ENCODE measurements at regions not wholly inside any gene's neighbourhood (a gene's known extent, or its start where the extent isn't known, plus 50 kb on each side); places are given as distances from the start of the nearest gene placed in this dataset.

DNA sequence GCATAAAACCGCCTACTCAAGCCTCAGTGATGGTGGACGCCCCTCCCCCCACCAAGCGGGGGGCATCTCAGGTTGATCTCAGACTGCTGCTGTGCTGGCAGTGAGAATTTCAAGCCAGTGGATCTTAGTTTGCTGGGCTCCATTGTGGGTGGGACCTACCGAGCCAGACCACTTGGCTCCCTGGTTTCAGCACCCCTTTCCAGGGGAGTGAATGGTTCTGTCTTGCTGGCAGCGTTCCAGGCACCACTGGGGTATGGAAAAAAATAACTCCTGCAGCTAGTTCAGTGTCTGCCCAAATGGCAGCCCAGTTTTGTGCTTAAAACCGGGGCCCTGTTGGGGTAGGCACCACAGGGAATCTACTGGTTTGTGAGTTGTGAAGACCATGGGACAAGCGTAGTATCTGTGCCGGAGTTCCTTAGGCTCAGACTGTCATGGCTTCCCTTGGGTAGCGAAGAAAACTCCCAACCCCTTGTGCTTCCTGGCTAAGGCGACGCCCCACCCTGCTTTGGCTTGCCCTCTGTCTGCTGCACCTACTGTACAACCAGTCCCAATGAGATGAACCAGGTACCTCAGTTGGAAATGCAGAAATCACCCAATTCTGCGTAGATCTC is 1334.5 kb upstream of the ADGRB3 start:
- DNase-seq = no peak

DNA sequence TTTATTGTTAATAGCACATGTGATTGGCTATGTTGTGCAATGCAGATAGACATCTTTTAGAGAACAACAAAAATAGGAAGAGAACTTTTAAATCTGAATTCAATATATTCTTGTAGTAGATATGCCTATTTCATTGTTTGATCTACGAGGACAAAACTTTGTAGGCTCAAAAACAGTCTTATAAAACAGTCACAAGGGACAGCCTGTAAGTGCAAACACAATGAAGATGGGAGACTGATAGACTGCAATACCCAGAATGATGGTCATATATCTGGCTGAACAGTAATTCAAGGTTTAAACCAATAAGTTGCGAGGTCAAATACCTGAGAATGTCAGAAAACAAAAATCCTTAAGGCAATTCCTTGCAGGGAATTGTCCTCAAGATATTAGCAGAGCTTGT is 1342.9 kb upstream of the ADGRB3 start:
- DNase-seq = no peak

DNA sequence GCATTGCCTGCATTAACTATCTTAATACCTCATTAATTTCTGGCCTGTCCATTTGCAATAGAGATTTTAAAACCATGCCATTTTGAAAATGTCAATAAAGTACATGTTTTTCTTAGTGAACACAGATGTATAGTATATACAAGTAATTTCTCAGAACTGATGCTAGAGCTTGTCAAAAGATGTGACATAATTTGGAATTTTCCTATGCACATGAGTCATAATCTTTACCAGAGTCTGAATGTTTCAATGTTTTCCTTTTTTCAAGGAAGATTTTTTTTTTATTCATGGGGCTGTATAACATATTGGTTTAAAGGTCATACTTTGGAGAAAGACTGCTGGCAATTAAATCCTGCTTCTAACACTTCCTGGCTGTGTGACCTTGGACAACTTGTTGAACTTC is 1347.5 kb upstream of the ADGRB3 start:
- DNase-seq = no peak

DNA sequence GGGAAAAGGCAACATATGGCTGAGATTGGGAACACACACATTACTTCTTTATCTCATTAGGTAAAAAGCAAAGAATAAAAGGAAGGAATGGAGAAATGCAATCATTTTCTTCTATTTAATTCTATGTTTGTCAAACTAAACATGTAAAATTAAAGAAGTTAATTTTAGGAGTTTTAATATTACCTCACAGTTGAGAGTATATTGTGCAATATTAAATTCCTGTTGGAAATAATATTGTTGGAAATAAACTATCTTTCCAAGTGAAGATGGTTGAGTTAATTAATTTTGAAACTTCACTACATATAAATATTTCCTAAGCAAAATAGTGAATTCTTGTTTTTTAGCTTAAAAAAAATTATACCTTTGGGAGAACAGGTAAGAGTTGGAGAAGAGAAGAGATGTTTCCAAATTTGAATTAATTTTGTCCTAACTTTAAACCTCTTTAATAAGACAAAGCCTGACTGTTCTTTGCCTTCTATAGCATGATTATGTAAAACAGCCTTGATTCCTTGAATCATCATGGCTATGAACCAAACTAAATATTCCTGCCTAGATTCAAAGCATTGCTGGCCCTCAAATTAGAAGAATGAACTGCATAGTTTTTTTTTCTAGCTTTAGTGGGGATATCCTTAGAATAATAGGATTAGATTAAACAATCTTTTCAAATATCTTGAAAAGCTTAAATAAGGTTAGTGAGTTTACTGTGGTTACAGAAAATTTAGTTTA is 1349.1 kb upstream of the ADGRB3 start:
- DNase-seq = no peak

DNA sequence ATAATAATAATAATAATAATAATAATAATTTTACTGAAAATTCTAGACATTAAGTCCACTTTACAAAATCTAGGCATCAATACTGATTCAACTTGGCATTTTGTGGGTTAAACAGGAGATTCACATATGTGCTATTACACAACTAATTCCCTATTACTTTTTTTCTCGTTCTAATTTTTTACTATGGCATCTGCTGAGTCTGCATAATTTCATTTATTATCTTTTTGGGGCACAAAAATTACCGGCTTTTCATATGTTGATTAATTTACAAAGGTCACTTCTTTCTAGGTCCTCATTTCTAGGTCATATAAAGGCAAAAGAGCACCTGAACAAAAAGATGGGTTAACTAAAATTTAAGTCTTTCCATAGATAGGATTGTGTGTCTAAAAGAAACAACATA is 1357.8 kb upstream of the ADGRB3 start:
- DNase-seq = no peak

DNA sequence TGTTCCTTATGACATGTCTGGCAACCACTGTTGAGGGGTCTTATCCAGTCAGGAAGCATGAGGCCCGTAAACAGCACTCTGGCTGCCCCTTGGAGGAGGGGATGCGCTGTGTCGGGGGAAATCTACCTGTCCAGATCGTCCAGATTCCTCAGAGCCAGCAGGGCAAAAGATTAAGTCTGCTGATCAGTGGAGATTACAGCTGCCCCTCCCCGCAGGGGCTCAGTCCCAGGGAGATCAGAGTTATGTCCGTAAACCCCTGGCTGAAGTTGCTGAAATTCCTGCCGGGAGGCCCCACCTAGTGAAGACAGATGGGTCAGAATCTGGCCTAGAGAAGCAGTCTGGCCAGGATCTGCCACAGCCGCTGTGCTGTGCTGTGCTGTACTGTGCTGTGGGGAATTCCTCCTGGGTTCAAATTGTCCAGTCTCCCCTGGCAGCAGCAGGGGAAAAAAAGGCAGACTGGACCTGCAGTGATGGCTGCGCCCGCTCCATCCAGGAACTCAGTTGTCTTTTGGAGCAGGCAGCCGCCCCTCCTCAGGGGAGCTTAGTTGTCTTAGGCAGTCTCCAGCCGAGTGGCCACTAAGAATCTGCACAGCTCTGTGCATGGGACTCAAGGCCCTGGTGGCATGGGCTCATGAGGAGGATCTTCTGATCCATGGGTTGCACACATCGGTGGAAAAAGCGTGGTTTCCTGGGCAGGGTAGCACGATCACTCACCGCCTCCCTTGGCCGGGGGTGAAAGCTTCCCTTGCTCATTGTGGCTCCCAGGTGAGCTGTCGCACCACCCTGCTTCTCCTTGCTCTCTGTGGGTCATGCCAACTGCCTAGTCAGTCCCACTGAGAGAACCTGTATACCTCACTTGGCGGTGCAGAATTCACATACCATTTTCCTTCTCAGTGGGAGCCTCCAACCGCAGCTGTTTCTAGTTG is 1368.8 kb upstream of the ADGRB3 start:
- no peak for DNase-seq

DNA sequence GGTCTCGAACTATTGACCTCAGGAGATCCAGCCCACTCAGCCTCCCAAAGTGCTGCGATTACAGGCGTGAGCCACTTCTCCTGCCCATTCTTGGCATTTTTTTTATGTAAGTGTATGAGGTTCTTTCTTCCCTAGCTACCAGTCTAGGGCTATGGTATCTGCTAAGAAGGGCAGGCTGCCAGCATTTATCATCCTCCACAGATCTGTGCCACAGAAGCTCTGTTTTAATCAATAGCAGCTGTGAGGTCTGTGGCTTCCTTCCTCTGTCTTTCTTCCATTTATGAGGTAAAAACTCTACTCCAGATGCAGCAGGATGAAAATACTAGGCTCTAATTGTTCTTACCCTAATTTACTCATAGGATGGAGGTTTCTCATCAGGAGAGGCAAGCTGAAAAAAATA is 1382.4 kb upstream of the ADGRB3 start:
- DNase-seq = no peak

DNA sequence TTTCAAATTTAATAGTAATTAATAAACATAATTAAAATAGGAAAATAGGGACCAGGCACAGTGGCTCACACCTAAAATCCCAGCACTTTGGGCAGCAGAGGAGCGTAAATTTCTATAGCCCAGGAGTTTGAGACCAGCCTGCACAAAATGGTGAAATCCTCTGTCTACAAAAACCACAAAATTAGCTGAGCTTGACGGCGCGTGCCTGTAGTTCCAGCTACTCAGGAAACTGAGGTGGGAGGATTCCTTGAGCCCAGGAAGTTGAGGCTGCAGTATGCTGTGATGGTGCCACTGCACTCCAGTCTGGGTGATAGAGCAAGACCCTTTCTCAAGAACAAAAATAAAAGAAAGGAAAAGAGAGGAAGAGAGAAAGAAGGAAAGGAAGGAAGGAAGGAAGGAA is 1387.0 kb upstream of the ADGRB3 start:
- no peak for DNase-seq

DNA sequence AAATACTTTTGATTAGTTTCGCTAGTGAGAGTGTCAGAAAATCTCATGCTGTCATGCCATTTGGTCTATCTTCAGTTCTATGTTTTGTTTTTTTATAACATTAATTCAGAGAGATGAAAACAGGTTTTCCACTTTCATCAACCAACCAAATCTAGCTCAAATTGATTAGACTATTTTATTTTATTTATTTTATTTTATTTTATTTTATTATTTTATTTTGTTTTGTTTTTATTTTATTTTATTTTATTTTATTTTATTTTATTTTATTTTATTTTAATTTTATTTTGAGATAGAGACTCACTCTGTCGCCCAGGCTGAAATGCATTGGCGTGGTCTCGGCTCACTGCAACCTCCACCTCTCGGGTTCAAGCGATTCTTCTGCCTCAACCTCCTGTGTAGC is 1391.0 kb upstream of the ADGRB3 start:
- DNase-seq = no peak

DNA sequence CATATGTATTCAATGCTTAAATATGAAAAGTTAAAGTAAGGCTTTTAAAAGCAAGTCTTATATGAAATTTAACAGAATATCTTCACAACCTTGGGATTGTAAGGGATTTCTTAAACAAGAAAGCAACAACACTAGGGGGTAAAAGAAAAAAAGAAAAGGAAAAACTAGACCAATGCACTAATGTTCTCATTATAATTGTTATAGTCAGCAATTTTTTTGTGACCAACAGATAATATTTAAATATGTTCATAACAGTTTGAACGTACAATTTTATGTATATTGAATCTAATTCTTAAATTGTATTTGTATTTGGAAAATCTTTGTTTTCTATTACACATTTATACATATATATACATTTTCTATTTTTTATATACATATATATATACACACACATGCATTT is 1397.8 kb upstream of the ADGRB3 start:
- no peak for DNase-seq

DNA sequence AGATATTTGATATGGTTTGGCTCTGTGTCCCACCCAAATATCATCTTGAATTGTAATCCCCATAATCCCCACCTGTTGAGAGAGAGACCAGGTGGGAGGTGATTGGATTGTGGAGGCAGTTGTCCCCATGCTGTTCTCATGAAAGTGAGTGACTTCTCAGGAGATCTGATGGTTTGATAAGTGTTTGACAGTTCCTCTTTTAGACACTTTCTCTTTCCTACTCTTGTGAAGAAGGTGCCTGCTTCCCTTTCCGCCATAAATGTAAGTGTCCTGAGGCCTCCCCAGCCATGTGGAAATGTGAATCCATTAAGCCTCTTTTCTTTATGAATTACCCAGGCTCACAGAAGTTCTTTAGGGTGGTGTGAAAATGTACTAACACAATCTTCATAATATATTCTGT is 1404.0 kb upstream of the ADGRB3 start:
- DNase-seq = no peak

DNA sequence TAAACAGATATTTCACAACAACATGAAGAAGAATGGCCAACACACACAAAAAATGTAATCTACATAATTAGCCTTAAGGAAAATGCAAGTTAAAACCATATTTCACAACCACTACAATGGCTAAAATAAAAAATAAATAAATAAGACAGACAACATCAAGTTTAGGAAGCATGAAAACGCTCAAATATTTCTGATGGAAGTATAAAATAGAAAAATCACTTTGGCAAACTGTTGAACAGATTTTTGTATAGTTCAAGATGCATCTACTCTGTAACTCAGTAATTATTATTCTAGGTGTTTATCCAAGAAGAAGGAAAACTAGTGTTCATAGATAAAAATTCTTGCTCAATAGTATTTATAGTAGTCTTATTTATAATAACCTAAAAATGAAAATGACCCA is 1410.1 kb upstream of the ADGRB3 start:
- DNase-seq = no peak

DNA sequence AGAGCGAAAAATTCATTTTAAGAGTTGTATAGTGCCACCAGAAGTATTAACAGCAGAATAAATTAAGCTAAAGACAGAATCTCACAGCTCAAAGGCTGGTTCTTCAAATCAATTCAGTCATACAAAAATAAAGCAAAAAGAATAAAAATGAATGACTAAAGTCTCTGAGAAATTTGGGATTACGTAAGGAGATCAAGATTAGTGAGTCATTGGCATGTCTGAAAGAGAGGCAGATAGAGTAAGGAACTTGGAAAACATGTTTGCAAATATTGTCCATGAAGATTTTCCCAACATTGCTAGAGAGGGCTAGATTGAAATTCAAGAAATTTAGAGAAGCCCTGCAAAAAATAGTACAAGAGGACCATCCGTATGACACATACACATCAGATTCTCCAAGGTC is 1413.9 kb upstream of the ADGRB3 start:
- no peak for DNase-seq

DNA sequence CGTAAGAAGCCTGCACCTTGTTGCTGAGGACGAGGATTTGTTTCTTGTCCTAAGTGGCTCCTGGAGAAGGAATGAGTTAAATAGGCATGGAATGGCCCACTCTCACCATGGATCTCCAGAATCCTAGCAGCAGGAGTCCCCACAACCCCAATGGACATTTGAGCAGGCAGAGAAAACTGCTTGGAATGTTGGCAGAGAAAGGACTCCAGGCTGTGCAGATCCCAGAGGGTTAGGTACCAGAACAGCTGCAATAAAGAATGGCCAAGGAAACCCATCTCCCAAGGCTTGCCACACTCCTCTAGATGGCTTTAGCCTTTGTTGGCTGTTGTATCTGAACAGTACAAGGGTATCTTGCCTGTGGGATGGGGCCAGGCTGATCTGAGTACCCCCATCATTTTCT is 1415.7 kb upstream of the ADGRB3 start:
- DNase-seq = no peak

DNA sequence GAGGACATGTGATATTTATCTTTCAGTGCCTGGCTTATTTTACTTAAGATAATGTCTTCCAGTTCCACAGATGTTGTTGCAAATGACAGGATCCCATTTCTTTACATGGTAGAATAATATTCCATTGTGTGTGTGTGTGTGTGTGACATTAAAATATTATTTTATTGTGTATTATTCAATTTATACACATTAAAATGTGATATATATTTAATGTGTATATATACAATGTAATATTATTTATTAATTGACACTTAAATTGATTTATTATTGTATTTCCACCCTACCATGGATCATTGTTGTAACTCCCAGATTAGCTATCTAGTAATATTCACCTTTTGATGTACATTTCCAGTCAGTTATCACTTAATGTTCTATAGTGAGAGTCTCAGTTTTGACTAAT is 1422.5 kb upstream of the ADGRB3 start:
- no peak for DNase-seq

DNA sequence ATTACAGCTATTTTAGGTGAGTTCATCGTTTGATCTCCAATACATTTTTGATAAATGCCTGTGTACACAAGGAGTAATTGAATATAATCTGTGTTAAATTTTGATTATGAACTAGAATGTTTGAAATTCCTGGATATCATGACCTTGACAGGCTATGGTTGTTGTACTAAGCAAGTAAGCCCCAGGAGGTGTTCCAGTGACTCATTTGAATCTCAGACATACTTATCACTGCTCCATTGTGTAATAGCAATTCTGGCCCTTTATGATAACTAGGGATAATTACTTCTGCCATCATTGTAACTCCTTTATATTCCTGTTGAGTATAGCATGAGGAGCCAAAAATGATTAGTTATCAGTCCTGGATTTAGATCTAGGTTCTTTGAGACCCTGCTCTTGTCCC is 1424.6 kb upstream of the ADGRB3 start:
- no peak for DNase-seq

DNA sequence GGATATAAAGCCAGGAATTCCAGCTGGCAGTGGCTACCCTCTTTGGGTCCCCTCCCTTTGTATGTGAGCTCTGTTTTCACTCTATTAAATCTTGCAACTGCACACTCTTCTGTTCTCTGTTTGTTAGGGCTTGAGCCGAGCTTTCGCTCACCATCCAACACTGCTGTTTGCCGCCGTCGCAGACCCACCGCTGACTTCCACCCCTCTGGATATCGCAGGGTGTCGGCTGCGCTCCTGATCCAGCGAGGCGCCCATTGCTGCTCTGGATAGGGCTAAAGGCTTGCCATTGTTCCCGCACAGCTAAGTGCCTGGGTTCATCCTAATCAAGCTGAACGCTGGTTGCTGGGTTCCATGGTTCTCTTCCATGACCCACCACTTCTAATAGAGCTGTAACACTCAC is 1433.5 kb upstream of the ADGRB3 start:
- no peak for DNase-seq

DNA sequence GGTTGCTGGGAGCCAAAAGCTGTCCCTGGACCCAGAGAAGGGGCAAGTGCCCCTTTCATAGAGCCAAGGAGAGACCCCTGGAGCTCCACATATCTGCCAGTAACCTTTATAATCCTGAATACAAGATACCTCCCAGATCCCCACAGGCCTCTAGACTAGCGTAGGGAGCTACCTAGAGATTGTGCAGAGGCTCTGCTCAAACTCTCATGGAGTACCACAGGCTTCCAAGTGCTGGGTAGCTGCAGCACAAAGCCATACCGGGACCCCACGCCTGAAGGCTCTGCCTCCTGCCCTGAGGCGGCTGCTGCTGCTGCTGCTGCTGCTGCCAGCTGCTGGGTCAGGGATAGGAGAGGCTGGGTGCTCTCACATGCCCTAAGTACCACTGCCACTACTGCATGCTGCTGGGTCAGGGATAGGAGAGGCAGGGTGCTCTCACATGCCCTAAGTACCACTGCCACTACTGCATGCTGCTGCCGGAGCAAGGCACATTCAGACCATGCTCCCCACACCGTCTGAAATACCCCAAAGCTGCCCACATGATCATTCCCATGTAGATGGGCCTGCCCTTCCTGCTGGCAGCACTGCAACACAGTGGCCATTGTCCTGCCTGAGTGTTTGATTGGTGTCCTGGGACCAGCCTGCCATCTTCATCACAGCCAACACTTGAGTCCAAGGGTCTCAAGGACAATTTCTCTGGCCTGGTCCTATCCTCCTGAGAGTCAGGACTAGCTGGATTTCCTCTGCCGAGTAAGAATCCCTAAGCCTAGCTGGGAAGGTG is 1434.3 kb upstream of the ADGRB3 start:
- no peak for DNase-seq

DNA sequence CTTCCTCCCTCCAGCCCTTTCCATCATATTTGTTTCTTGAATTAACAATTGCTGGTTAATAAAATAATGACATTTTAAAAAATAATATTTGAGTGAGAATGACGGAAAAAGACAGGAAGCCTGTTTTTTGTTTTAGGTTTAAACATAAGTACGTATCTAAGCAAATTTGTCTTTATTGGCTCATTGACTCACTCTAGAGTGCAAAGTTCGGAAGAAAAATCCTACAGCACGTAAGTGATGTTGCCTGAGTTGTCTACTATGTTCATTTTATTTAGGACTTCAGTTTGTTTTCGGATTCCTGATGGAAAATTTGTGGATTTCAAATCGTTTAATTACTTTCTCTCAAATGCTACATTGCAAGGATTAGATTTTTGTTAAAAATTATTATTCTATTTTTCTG is 1435.7 kb upstream of the ADGRB3 start:
- DNase-seq = no peak

DNA sequence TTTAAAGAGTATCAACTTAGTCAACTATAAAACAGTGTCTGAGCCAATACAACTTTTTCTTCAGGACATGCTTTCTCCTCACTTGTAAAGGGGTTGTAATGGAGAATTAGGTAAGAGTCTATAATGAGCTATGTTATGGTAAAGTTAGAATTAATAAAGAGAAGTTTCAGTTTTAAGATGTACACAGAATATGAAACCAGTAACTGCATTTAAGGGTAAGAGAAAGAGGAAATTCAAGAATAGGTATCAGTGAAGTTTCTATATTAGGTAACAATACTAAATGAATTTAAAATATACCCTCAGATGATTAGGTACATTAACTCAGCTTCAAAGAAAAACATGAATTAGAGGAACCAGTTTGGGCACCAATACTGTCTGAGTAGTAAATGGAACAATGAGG is 1444.3 kb upstream of the ADGRB3 start:
- DNase-seq = no peak

DNA sequence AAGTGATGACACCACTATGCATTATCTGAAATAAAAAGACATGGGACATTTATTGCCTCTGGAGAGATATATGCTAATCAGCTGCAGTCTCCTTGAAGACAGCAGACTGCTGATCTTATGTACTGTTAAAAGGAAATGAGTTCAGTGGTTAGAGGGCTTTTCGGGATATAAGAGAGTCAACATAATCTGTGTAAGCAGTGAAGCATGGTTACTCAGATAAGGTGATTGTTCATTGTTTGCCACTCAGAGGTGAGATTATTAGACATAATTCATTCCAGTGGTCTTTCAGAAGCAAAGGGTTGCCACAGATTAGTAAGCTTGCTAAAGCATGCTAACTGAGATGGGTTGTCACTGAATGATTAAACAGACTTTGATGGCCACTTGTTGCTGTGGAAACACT is 1450.7 kb upstream of the ADGRB3 start:
- DNase-seq = no peak

DNA sequence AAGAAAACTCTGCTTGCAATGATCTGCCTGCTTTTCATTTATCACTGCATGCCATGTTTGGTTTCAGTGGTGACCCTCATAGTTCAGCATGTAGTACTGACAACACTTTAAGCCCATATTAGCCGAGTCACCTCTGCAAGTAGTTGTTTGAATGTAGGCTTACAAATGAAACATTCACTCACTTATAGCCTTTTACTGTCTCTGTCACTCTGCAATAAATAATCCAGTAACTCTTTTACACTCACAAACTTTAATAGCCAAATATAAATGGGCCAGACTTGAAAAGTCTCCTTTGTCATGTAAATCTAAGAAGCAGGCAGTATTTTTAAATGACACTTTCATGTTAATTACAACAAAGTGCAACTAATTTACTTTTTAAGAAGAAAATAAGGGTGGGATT is 1460.0 kb upstream of the ADGRB3 start:
- DNase-seq = no peak

DNA sequence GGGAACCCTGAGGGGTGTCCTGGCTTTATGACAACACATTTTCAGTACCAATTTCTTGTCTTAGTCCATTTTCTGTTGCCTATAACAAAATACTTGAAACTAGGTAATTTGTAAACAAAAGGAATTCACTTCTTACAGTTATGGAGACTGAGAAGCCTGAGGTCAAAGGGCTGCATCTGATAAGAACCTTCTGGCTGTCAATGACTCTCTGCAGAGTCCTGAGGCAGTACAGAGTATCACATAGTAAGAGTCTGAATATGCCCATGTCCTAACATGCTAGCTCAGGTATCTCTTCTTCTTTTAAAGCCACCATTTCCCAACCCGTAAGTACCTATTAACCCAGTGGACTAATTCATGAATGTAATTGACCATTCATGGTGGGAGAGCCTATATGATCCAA is 1458.6 kb upstream of the EYS start:
- no peak for DNase-seq
